HCT116 (cell line): ENCODE measurements at regions not wholly inside any gene's neighbourhood (a gene's known extent, or its start where the extent isn't known, plus 50 kb on each side); places are given as distances from the start of the nearest gene placed in this dataset.

Experiments
- ATAC-seq: fragments of 200-7000 bp; cut with Tn5 transposase; 2 replicates; pipeline ENCODE4 v1.9.1; 2020; ENCODE audit warnings: mild to moderate bottlenecking, moderate library complexity
- BruUV-seq: library from RNA; stranded (reverse); fragments of 400-500 nt; replicated peaks from 2 replicates; lab custom pipeline; 2021; lab: Mats Ljungman, UMichigan
- CTCF ChIA-PET: fragments of 300-600 bp; sonication (Branson Sonifier 250); formaldehyde crosslinking; loops from one replicate; lab custom pipeline; 2021; ENCODE audit warnings: antibody characterized with exemption; lab: Charles Lee
- POLR2A ChIA-PET: fragments of 300-600, 350-600 bp; sonication (Branson Sonifier 250); formaldehyde crosslinking; loops from one replicate; lab custom pipeline; 2021; ENCODE audit warnings: antibody characterized with exemption; lab: Charles Lee
- RAD21 ChIA-PET, 2 experiments: fragments of 300-600 bp; sonication (Branson Sonifier 250); formaldehyde crosslinking; loops; one replicate each; lab custom pipeline; 2023; ENCODE audit warnings: low total read pairs in 2 of 2; ENCODE audit not compliant: uncharacterized antibody in 2 of 2, unreplicated experiment in 2 of 2, low non-redundant PET in 1 of 2; lab: Charles Lee
- DNase-seq: peaks from one replicate; pipeline ENCODE4 v3.0.0-alpha.2; 2010; ENCODE audit warnings: low read depth, low spot score
- H2AFZ ChIP-seq: fragments of 200-600 bp; shearing (Covaris generic), sonication (generic); 2 replicates; pipeline ENCODE4 v1.6.1; 2017; ENCODE audit warnings: low read depth, mixed run types, mixed read lengths, antibody characterized with exemption, low read length; ENCODE audit not compliant: poor library complexity, severe bottlenecking
- H3K27ac ChIP-seq: 2 replicates; pipeline ENCODE4 v1.5.1; 2012; ENCODE audit warnings: low read depth, low read length
- H3K27me3 ChIP-seq: fragments of 200-600 bp; sonication (generic); 2 replicates; pipeline ENCODE4 v1.6.1; 2016; ENCODE audit warnings: mixed run types, low read length, mixed read lengths; ENCODE audit not compliant: insufficient read depth
- H3K36me3 ChIP-seq, 2 experiments: fragments of 200-500 bp in 1 of 2; fragments of 200-600 bp in 1 of 2; sonication (Bioruptor generic) in 1 of 2; sonication (generic) in 1 of 2; 2 replicates each; pipeline versions ENCODE4 v1.5.1 to v1.6.1; 2014 to 2016; ENCODE audit warnings: low read length in 2 of 2, inconsistent platforms in 1 of 2, mixed read lengths in 1 of 2, mixed run types in 1 of 2; ENCODE audit not compliant: insufficient read depth in 2 of 2, control insufficient read depth in 1 of 2
- H3K4me1 ChIP-seq, 2 experiments: fragments of 200-600 bp in 1 of 2; sonication (generic) in 1 of 2; 2 replicates each; pipeline versions ENCODE4 v1.5.1 to v1.6.1; 2012 to 2017; ENCODE audit warnings: low read length in 2 of 2, inconsistent platforms in 1 of 2, mild to moderate bottlenecking in 1 of 2, mixed read lengths in 1 of 2, mixed run types in 1 of 2, moderate library complexity in 1 of 2; ENCODE audit not compliant: insufficient read depth in 2 of 2, control insufficient read depth in 1 of 2
- H3K4me2 ChIP-seq: fragments of 200-600 bp; sonication (generic); 2 replicates; pipeline ENCODE4 v1.6.1; 2017; ENCODE audit warnings: mixed run types, low read length, mixed read lengths
- H3K4me3 ChIP-seq, 2 experiments: fragments of 200-600 bp in 1 of 2; sonication (generic) in 1 of 2; replicated peaks in 1 of 2; 2 replicates each; pipeline ENCODE4 v1.5.1; 2011 to 2016; ENCODE audit warnings: low read length in 2 of 2, control low read depth in 1 of 2, low read depth in 1 of 2, mild to moderate bottlenecking in 1 of 2, mixed read lengths in 1 of 2, mixed run types in 1 of 2
- H3K79me2 ChIP-seq: fragments of 200-600 bp; sonication (generic); 2 replicates; pipeline ENCODE4 v1.6.1; 2017; ENCODE audit warnings: mild to moderate bottlenecking, mixed run types, low read length, moderate library complexity, mixed read lengths; ENCODE audit not compliant: insufficient read depth
- H3K9ac ChIP-seq: fragments of 200-600 bp; sonication (generic); 2 replicates; pipeline ENCODE4 v1.6.1; 2016; ENCODE audit warnings: low read length, mixed read lengths
- H3K9me2 ChIP-seq: fragments of 200-600 bp; sonication (generic), shearing (Covaris generic); 2 replicates; pipeline ENCODE4 v1.6.1; 2017; ENCODE audit warnings: mixed run types, mild to moderate bottlenecking, moderate library complexity; ENCODE audit not compliant: insufficient read depth
- H3K9me3 ChIP-seq, 2 experiments: fragments of 200-500 bp in 1 of 2; fragments of 200-600 bp in 1 of 2; sonication (Bioruptor generic) in 1 of 2; sonication (generic) in 1 of 2; 2 replicates each; pipeline ENCODE4 v1.6.1; 2014 to 2017; ENCODE audit warnings: low read length in 2 of 2, mixed read lengths in 2 of 2, inconsistent platforms in 1 of 2, low read depth in 1 of 2, mild to moderate bottlenecking in 1 of 2, mixed run types in 1 of 2, moderate library complexity in 1 of 2; ENCODE audit not compliant: control insufficient read depth in 1 of 2, insufficient read depth in 1 of 2
- H4K20me1 ChIP-seq: fragments of 200-600 bp; sonication (generic), shearing (Covaris generic); 2 replicates; pipeline ENCODE4 v1.6.1; 2017; ENCODE audit warnings: mixed run types, mild to moderate bottlenecking, moderate library complexity; ENCODE audit not compliant: insufficient read depth
- ATF3 ChIP-seq: IDR thresholded peaks from 2 replicates; pipeline ENCODE4 v1.6.1; 2012
- ELF1 ChIP-seq: IDR thresholded peaks from 2 replicates; pipeline ENCODE4 v1.6.1; 2012; ENCODE audit warnings: low read depth, borderline replicate concordance
- EZH2 ChIP-seq: fragments of 200-600 bp; sonication (generic); IDR thresholded peaks from 2 replicates; pipeline ENCODE4 v1.6.1; 2017; ENCODE audit warnings: antibody characterized with exemption, mixed run types
- EZH2phosphoT487 ChIP-seq: fragments of 200-600 bp; IDR thresholded peaks from 2 replicates; pipeline ENCODE4 v1.6.1; 2018; ENCODE audit warnings: antibody characterized with exemption, borderline replicate concordance
- FOSL1 ChIP-seq: IDR thresholded peaks from 2 replicates; pipeline ENCODE4 v1.6.1; 2012; ENCODE audit warnings: low read depth
- JUND ChIP-seq: IDR thresholded peaks from 2 replicates; pipeline ENCODE4 v1.6.1; 2012
- REST ChIP-seq: IDR thresholded peaks from 2 replicates; pipeline ENCODE4 v1.6.1; 2012; ENCODE audit warnings: low read depth
- SIN3A ChIP-seq: IDR thresholded peaks from 2 replicates; pipeline ENCODE4 v1.6.1; 2012; ENCODE audit warnings: low read depth
- TCF7L2 ChIP-seq: IDR thresholded peaks from 2 replicates; pipeline ENCODE4 v1.7.0; 2011; ENCODE audit warnings: borderline replicate concordance, inconsistent platforms; ENCODE audit not compliant: insufficient read depth, insufficient read length; ENCODE audit errors: extremely low read depth
- ZBTB33 ChIP-seq: IDR thresholded peaks from 2 replicates; pipeline ENCODE4 v1.6.1; 2011; ENCODE audit warnings: mild to moderate bottlenecking, low read length, moderate library complexity; ENCODE audit not compliant: insufficient replicate concordance; ENCODE audit errors: extremely low read depth
- ZFX ChIP-seq: fragments of 450-650 bp; IDR thresholded peaks from 2 replicates; pipeline ENCODE4 v1.6.1; 2017
- ZNF274 ChIP-seq: fragments of 200-500 bp; sonication (Bioruptor generic); IDR thresholded peaks from 2 replicates; pipeline ENCODE4 v1.6.1; 2014; ENCODE audit warnings: mild to moderate bottlenecking, low read depth, low read length, inconsistent platforms
- intact Hi-C: fragments of 100-400 bp; cut with micrococcal nuclease; formaldehyde crosslinking; loops from 2 replicates; pipeline ENCODE4 v1.10.0; 2022

GRCh38 chr3:177402533-177402932 is 205.3 kb upstream of the TBL1XR1 start:
- Histone ChIP-seq H3K4me1 (no peaks in the 10 kb centered on the region), H3K27me3 (no peaks in the 10 kb centered on the region), H3K4me2 (no peak overlapping the region), H4K20me1 (no peaks in the 10 kb centered on the region), H3K9me3 (no peaks in the 10 kb centered on the region), H2AFZ (no peak overlapping the region), H3K9me2 (no peaks in the 10 kb centered on the region), H3K27ac (no peak overlapping the region), H3K79me2 (no peaks in the 10 kb centered on the region), H3K4me3 (no peak overlapping the region), H3K36me3 (no peaks in the 10 kb centered on the region), H3K9ac (no peak overlapping the region)
- no peak for DNase-seq
- ChIA-PET RAD21 (no interaction called here), POLR2A (no interaction called here), CTCF (no interaction called here)
- intact Hi-C loops: no loop called here
- no TSS peak for BruUV-seq
- no peak for TF ChIP-seq ATF3
- TF ChIP-seq ZBTB33: no peak
- TF ChIP-seq TCF7L2: no peak
- no peak for TF ChIP-seq ZFX
- no peak for TF ChIP-seq JUND
- TF ChIP-seq ELF1: no peak
- no peak for TF ChIP-seq ZNF274
- TF ChIP-seq REST: no peak
- TF ChIP-seq EZH2phosphoT487: no peak
- no peak for TF ChIP-seq SIN3A
- no peak for TF ChIP-seq FOSL1
- no peak for TF ChIP-seq EZH2
- ATAC-seq: no peak
